Neuronal stem cell (in vitro differentiated cells): ENCODE measurements at regions not wholly inside any gene's neighbourhood (a gene's known extent, or its start where the extent isn't known, plus 50 kb on each side); places are given as distances from the start of the nearest gene placed in this dataset.

ENCODE experiments used
- DNase-seq: peaks from one replicate; pipeline ENCODE4 v3.0.0-alpha.2; 2013; ENCODE audit warnings: low spot score
- H2AFZ ChIP-seq: one replicate; pipeline ENCODE4 v1.6.1; 2013; ENCODE audit warnings: mild to moderate bottlenecking, low read length, inconsistent platforms
- H2AK5ac ChIP-seq: 2 replicates; pipeline ENCODE4 v1.6.1; 2013; ENCODE audit warnings: low read depth, mild to moderate bottlenecking, inconsistent platforms, low read length, moderate library complexity, mixed read lengths
- H2BK120ac ChIP-seq: 2 replicates; pipeline ENCODE4 v1.6.1; 2013; ENCODE audit warnings: low read depth, mild to moderate bottlenecking, inconsistent platforms, low read length, moderate library complexity, mixed read lengths
- H2BK12ac ChIP-seq: one replicate; pipeline ENCODE4 v1.6.1; 2013; ENCODE audit warnings: low read length, inconsistent platforms
- H2BK15ac ChIP-seq: 2 replicates; pipeline ENCODE4 v1.6.1; 2013; ENCODE audit warnings: mild to moderate bottlenecking, low read length, inconsistent platforms, mixed read lengths
- H2BK5ac ChIP-seq: one replicate; pipeline ENCODE4 v1.6.1; 2013; ENCODE audit warnings: inconsistent platforms, mild to moderate bottlenecking, low read length, moderate library complexity
- H3K14ac ChIP-seq: one replicate; pipeline ENCODE4 v1.6.1; 2013; ENCODE audit warnings: low read length, inconsistent platforms
- H3K18ac ChIP-seq: 2 replicates; pipeline ENCODE4 v1.6.1; 2013; ENCODE audit warnings: low read length, inconsistent platforms
- H3K23ac ChIP-seq: 2 replicates; pipeline ENCODE4 v1.6.1; 2013; ENCODE audit warnings: low read depth, mild to moderate bottlenecking, mixed read lengths, low read length, inconsistent platforms; ENCODE audit not compliant: poor library complexity
- H3K27ac ChIP-seq: replicated peaks from 3 replicates; pipeline ENCODE4 v1.5.1; 2013; ENCODE audit warnings: low read length, inconsistent platforms
- H3K27me3 ChIP-seq, 3 experiments: 2 replicates each; pipeline ENCODE4 v1.6.1; 2013; ENCODE audit warnings: low read length in 3 of 3, mild to moderate bottlenecking in 2 of 3, inconsistent platforms in 1 of 3, low read depth in 1 of 3, mixed read lengths in 1 of 3, moderate library complexity in 1 of 3; ENCODE audit not compliant: control insufficient read depth in 3 of 3, insufficient read depth in 3 of 3
- H3K36me3 ChIP-seq, 2 donors: replicated peaks in 1 of 2; 2 replicates each; pipeline ENCODE4 v1.6.1; 2013; ENCODE audit warnings: low read length in 2 of 2; ENCODE audit not compliant: control insufficient read depth in 2 of 2, insufficient read depth in 2 of 2
- H3K4ac ChIP-seq: 2 replicates; pipeline ENCODE4 v1.6.1; 2013; ENCODE audit warnings: inconsistent platforms, mild to moderate bottlenecking, low read length, moderate library complexity
- H3K4me1 ChIP-seq, 2 donors: 1 replicate in 1 of 2; 2 replicates in 1 of 2; pipeline ENCODE4 v1.6.1; 2013; ENCODE audit warnings: low read length in 2 of 2, low read depth in 1 of 2; ENCODE audit not compliant: control insufficient read depth in 2 of 2, insufficient read depth in 1 of 2
- H3K4me2 ChIP-seq: one replicate; pipeline ENCODE4 v1.6.1; 2013; ENCODE audit warnings: mild to moderate bottlenecking, low read length, inconsistent platforms; ENCODE audit not compliant: insufficient read depth, poor library complexity, severe bottlenecking
- H3K4me3 ChIP-seq, 2 donors: 2 replicates each; pipeline ENCODE4 v1.5.1; 2013; ENCODE audit warnings: low read length in 2 of 2, mild to moderate bottlenecking in 2 of 2, inconsistent platforms in 1 of 2, moderate library complexity in 1 of 2
- H3K79me1 ChIP-seq: one replicate; pipeline ENCODE4 v1.6.1; 2013; ENCODE audit warnings: low read depth, mild to moderate bottlenecking, inconsistent platforms, low read length, moderate library complexity
- H3K9ac ChIP-seq: one replicate; pipeline ENCODE4 v1.6.1; 2013; ENCODE audit warnings: mild to moderate bottlenecking, low read depth, low read length, inconsistent platforms; ENCODE audit not compliant: poor library complexity
- H3K9me3 ChIP-seq, 2 donors: replicated peaks in 1 of 2; 2 replicates each; pipeline versions ENCODE3 to v1.6.1; 2013; ENCODE audit warnings: low read length in 2 of 2, mild to moderate bottlenecking in 2 of 2, inconsistent platforms in 1 of 2, low read depth in 1 of 2, mixed read lengths in 1 of 2, moderate library complexity in 1 of 2; ENCODE audit not compliant: control insufficient read depth in 2 of 2, insufficient read depth in 1 of 2
- H4K8ac ChIP-seq: one replicate; pipeline ENCODE4 v1.6.1; 2013; ENCODE audit warnings: low read depth, mild to moderate bottlenecking, inconsistent platforms, low read length, moderate library complexity
- H4K91ac ChIP-seq: one replicate; pipeline ENCODE4 v1.6.1; 2013; ENCODE audit warnings: low read length, low read depth, mild to moderate bottlenecking, inconsistent platforms; ENCODE audit not compliant: poor library complexity
- WGBS, 2 donors: extraction: QIAGEN DNeasy Blood & Tissue Kit; methylation state at CpG; one replicate each; pipeline ENCODE4 v1.1.7; 2013; ENCODE audit warnings: missing lambda C conversion rate in 2 of 2, mixed read lengths in 1 of 2; ENCODE audit not compliant: insufficient read length in 2 of 2, insufficient replicate concordance in 1 of 2; ENCODE audit errors: extremely low coverage in 2 of 2; 5-methylcytosine and 5-hydroxymethylcytosine counted together

DNA sequence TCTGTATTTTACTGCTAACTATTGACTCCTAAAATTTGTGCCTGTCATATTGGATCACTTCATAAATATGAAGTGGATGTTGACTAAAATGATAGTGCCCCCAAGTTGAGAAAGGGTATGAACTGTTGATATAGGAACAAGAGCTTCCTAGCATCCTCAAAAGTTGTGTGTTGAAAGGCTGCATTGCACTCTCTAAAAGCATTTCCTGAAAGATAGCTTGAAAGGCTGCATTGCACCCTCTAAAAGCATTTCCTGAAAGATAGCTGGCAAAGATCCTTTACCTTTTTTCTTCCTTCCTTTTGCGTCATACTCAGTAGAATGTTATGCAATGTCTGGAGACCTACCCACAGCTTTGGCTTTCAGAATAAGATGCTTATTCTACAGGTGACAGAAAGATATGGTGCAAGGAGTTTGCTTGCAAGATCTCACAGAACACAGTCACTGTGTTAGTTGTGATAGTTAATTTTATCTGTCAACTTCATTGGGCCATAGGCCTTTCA is 274.6 kb upstream of the GALNTL6 start:
- no peaks in the 10 kb centered on the region for H3K27me3 ChIP-seq
- no peak overlapping the region for H2BK15ac ChIP-seq
- no peak overlapping the region for H4K91ac ChIP-seq
- no peak overlapping the region for H2AFZ ChIP-seq
- H2BK12ac ChIP-seq = no peak overlapping the region
- H3K14ac ChIP-seq = no peak overlapping the region
- no peak overlapping the region for H3K4me3 ChIP-seq
- no peaks in the 10 kb centered on the region for H3K4me1 ChIP-seq
- no peak overlapping the region for H3K18ac ChIP-seq
- H4K8ac ChIP-seq = no peak overlapping the region
- H3K27ac ChIP-seq = no peak overlapping the region
- no peak overlapping the region for H2BK120ac ChIP-seq
- DNase-seq = no peak
- H3K23ac ChIP-seq = no peak overlapping the region
- no peak overlapping the region for H2BK5ac ChIP-seq
- no peak overlapping the region for H3K9ac ChIP-seq
- WGBS, 2 donors = no CpG with 5 or more reads among the region's 1 CpG
- H3K4ac ChIP-seq = no peak overlapping the region
- H3K36me3 ChIP-seq = no peaks in the 10 kb centered on the region
- H3K4me2 ChIP-seq = no peak overlapping the region
- no peaks in the 10 kb centered on the region for H3K9me3 ChIP-seq
- H3K79me1 ChIP-seq = no peaks in the 10 kb centered on the region
- no peak overlapping the region for H2AK5ac ChIP-seq

- WGBS, 2 donors = no CpG with 5 or more reads among the region's 1 CpG
- H3K36me3 ChIP-seq = no peaks in the 10 kb centered on the region
- DNase-seq = no peak
Observed at GRCh38 chr4:171534391-171534790, 278.8 kb upstream of the GALNTL6 start.

GRCh38 chr4:171532968-171533367 is 280.2 kb upstream of the GALNTL6 start:
- no peak overlapping the region for H3K14ac ChIP-seq
- no peaks in the 10 kb centered on the region for H3K4me1 ChIP-seq
- H3K4me3 ChIP-seq = no peak overlapping the region
- no peak overlapping the region for H4K8ac ChIP-seq
- no peak overlapping the region for H3K4me2 ChIP-seq
- H2BK120ac ChIP-seq = no peak overlapping the region
- no peak overlapping the region for H4K91ac ChIP-seq
- H2AK5ac ChIP-seq = no peak overlapping the region
- no peak for DNase-seq
- H3K4ac ChIP-seq = no peak overlapping the region
- H3K27ac ChIP-seq = no peak overlapping the region
- no peak overlapping the region for H3K18ac ChIP-seq
- no peak overlapping the region for H2BK12ac ChIP-seq
- H3K23ac ChIP-seq = no peak overlapping the region
- no peaks in the 10 kb centered on the region for H3K27me3 ChIP-seq
- no peak overlapping the region for H2AFZ ChIP-seq
- no peaks in the 10 kb centered on the region for H3K36me3 ChIP-seq
- no peaks in the 10 kb centered on the region for H3K79me1 ChIP-seq
- H2BK5ac ChIP-seq = no peak overlapping the region
- no CpG with 5 or more reads among the region's 2 CpGs for WGBS, 2 donors
- H3K9me3 ChIP-seq = no peaks in the 10 kb centered on the region
- H2BK15ac ChIP-seq = no peak overlapping the region
- H3K9ac ChIP-seq = no peak overlapping the region

More at GRCh38 chr4:171534391-171534790, 278.8 kb upstream of the GALNTL6 start:
- no peaks in the 10 kb centered on the region for H3K27me3 ChIP-seq
- no peak overlapping the region for H3K23ac ChIP-seq
- no peak overlapping the region for H3K4me2 ChIP-seq
- H4K8ac ChIP-seq = no peak overlapping the region
- H3K9ac ChIP-seq = no peak overlapping the region
- no peak overlapping the region for H2BK5ac ChIP-seq
- no peak overlapping the region for H2AFZ ChIP-seq
- no peak overlapping the region for H3K14ac ChIP-seq
- H3K27ac ChIP-seq = no peak overlapping the region
- no peaks in the 10 kb centered on the region for H3K4me1 ChIP-seq
- H3K9me3 ChIP-seq = no peaks in the 10 kb centered on the region
- H4K91ac ChIP-seq = no peak overlapping the region
- H3K79me1 ChIP-seq = no peaks in the 10 kb centered on the region
- no peak overlapping the region for H2BK15ac ChIP-seq
- no peak overlapping the region for H3K4ac ChIP-seq
- H2BK12ac ChIP-seq = no peak overlapping the region
- H2AK5ac ChIP-seq = no peak overlapping the region
- no peak overlapping the region for H3K18ac ChIP-seq
- H3K4me3 ChIP-seq = no peak overlapping the region
- H2BK120ac ChIP-seq = no peak overlapping the region

GRCh38 chr4:171524903-171525302 is 288.3 kb upstream of the GALNTL6 start:
- H3K14ac ChIP-seq = no peak overlapping the region
- DNase-seq = no peak
- H3K27me3 ChIP-seq = no peaks in the 10 kb centered on the region
- H3K79me1 ChIP-seq = no peaks in the 10 kb centered on the region
- no peaks in the 10 kb centered on the region for H3K9me3 ChIP-seq
- no peak overlapping the region for H3K4me2 ChIP-seq
- no peak overlapping the region for H3K23ac ChIP-seq
- peaks cover 0 to 2% of the 10 kb centered on the region in 2 donors for H3K4me1 ChIP-seq
- H4K91ac ChIP-seq = no peak overlapping the region
- H3K4ac ChIP-seq = no peak overlapping the region
- H2BK15ac ChIP-seq = no peak overlapping the region
- H3K18ac ChIP-seq = no peak overlapping the region
- no peak overlapping the region for H2BK5ac ChIP-seq
- no peak overlapping the region for H2BK12ac ChIP-seq
- H2AFZ ChIP-seq = no peak overlapping the region
- WGBS, 2 donors = no CpG with 5 or more reads among the region's 5 CpGs
- H4K8ac ChIP-seq = no peak overlapping the region
- H3K9ac ChIP-seq = no peak overlapping the region
- H3K36me3 ChIP-seq = no peaks in the 10 kb centered on the region
- no peak overlapping the region for H3K4me3 ChIP-seq
- H3K27ac ChIP-seq = no peak overlapping the region
- H2AK5ac ChIP-seq = no peak overlapping the region
- H2BK120ac ChIP-seq = no peak overlapping the region
